ENCODE measurements at regions not wholly inside any gene's neighbourhood (a gene's known extent, or its start where the extent isn't known, plus 50 kb on each side); places are given as distances from the start of the nearest gene placed in this dataset.

DNA sequence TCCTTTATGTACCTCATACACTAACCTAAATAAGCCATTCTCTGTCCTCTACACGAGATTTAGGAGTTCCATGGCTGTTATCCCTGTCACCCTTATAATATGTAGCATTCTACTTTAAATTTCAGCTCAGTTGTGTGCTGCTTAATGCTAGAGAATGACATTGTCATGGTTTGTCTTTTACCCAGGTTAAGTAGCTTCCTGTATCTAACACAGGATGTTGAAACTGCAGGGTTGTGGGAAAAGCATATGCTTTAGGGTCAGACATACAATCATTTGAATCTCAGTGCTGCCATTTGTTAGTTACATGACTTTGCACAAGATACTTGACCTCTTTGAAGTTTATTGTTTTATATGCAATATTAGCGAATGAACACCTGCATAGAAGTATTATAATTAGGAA, 235.1 kb upstream of the CACNA2D1 start:
- Histone ChIP-seq H3K4me2 (ENCODE audit: low read length) (no peak overlapping the region), H3K4me3 (ENCODE audit: low read length) (no peak overlapping the region), H3K9ac (ENCODE audit: low read length) (no peak overlapping the region), H3K27me3 (ENCODE audit: insufficient read depth, low read depth, low read length) (no peaks in the 10 kb centered on the region), H3K27ac (ENCODE audit: low read length) (no peak overlapping the region), H3K9me3 (ENCODE audit: low read length) (no peaks in the 10 kb centered on the region), H2AFZ (ENCODE audit: low read depth, low read length) (no peak overlapping the region), H3K9me2 (ENCODE audit: insufficient read depth, low read length) (no peaks in the 10 kb centered on the region), H4K20me1 (ENCODE audit: insufficient read depth) (no peaks in the 10 kb centered on the region), H3K79me2 (replicated peaks; ENCODE audit: insufficient read depth, low read length) (no peaks in the 10 kb centered on the region), H3F3A (ENCODE audit: insufficient read depth, low read length, poor library complexity, severe bottlenecking) (no peaks in the 10 kb centered on the region), H3K36me3 (ENCODE audit: insufficient read depth, low read length) (no peaks in the 10 kb centered on the region)
- no peak for TF ChIP-seq RAD21 (conservative IDR thresholded peaks at IDR 0.05)
- no peak for TF ChIP-seq TAF1 (IDR thresholded peaks at IDR 0.05; ENCODE audit: low read depth)

- Histone ChIP-seq H3F3A (ENCODE audit: insufficient read depth, low read length, poor library complexity, severe bottlenecking) (no peaks in the 10 kb centered on the region), H3K9me2 (ENCODE audit: insufficient read depth, low read length) (no peaks in the 10 kb centered on the region), H2AFZ (ENCODE audit: low read depth, low read length) (no peak overlapping the region), H3K36me3 (ENCODE audit: insufficient read depth, low read length) (no peaks in the 10 kb centered on the region), H3K27me3 (ENCODE audit: insufficient read depth, low read depth, low read length) (no peaks in the 10 kb centered on the region), H3K4me3 (ENCODE audit: low read length) (no peak overlapping the region), H3K79me2 (replicated peaks; ENCODE audit: insufficient read depth, low read length) (no peaks in the 10 kb centered on the region), H3K27ac (ENCODE audit: low read length) (no peak overlapping the region), H3K9ac (ENCODE audit: low read length) (no peak overlapping the region), H3K9me3 (ENCODE audit: low read length) (no peaks in the 10 kb centered on the region), H4K20me1 (ENCODE audit: insufficient read depth) (no peaks in the 10 kb centered on the region), H3K4me2 (ENCODE audit: low read length) (no peak overlapping the region)
- TF ChIP-seq SMC3 (conservative IDR thresholded peaks at IDR 0.05; ENCODE audit: poor library complexity) (no peak), CTCF (IDR thresholded peaks at IDR 0.05; ENCODE audit: poor library complexity, severe bottlenecking) (no peak), EP300 (conservative IDR thresholded peaks at IDR 0.05; ENCODE audit: poor library complexity, severe bottlenecking) (no peak), EZH2 (IDR thresholded peaks at IDR 0.05; ENCODE audit: borderline replicate concordance, insufficient read depth, low read length, poor library complexity, severe bottlenecking) (no peak), RAD21 (conservative IDR thresholded peaks at IDR 0.05) (no peak), POLR2AphosphoS5 (IDR thresholded peaks at IDR 0.05) (no peak), TAF1 (IDR thresholded peaks at IDR 0.05; ENCODE audit: low read depth) (no peak), MXI1 (conservative IDR thresholded peaks at IDR 0.05; ENCODE audit: poor library complexity, severe bottlenecking) (no peak), REST (IDR thresholded peaks at IDR 0.05; ENCODE audit: borderline replicate concordance) (no peak)
These were observed 234.7 kb upstream of the CACNA2D1 start for GRCh38 chr7:82678259-82678658.

GRCh38 chr7:82677493-82677892, 233.9 kb upstream of the CACNA2D1 start:
- Histone ChIP-seq H3K79me2 (replicated peaks; ENCODE audit: insufficient read depth, low read length) (no peaks in the 10 kb centered on the region), H4K20me1 (ENCODE audit: insufficient read depth) (no peaks in the 10 kb centered on the region), H3K9me3 (ENCODE audit: low read length) (no peaks in the 10 kb centered on the region), H3K9ac (ENCODE audit: low read length) (no peak overlapping the region), H3K4me3 (ENCODE audit: low read length) (no peak overlapping the region), H3K4me2 (ENCODE audit: low read length) (no peak overlapping the region), H3K9me2 (ENCODE audit: insufficient read depth, low read length) (no peaks in the 10 kb centered on the region), H3F3A (ENCODE audit: insufficient read depth, low read length, poor library complexity, severe bottlenecking) (no peaks in the 10 kb centered on the region), H2AFZ (ENCODE audit: low read depth, low read length) (no peak overlapping the region), H3K27me3 (ENCODE audit: insufficient read depth, low read depth, low read length) (no peaks in the 10 kb centered on the region), H3K27ac (ENCODE audit: low read length) (no peak overlapping the region), H3K36me3 (ENCODE audit: insufficient read depth, low read length) (no peaks in the 10 kb centered on the region)
- TF ChIP-seq EP300 (conservative IDR thresholded peaks at IDR 0.05; ENCODE audit: poor library complexity, severe bottlenecking) (no peak), MXI1 (conservative IDR thresholded peaks at IDR 0.05; ENCODE audit: poor library complexity, severe bottlenecking) (no peak), CTCF (IDR thresholded peaks at IDR 0.05; ENCODE audit: poor library complexity, severe bottlenecking) (no peak), REST (IDR thresholded peaks at IDR 0.05; ENCODE audit: borderline replicate concordance) (no peak), SMC3 (conservative IDR thresholded peaks at IDR 0.05; ENCODE audit: poor library complexity) (no peak), EZH2 (IDR thresholded peaks at IDR 0.05; ENCODE audit: borderline replicate concordance, insufficient read depth, low read length, poor library complexity, severe bottlenecking) (no peak), POLR2AphosphoS5 (IDR thresholded peaks at IDR 0.05) (no peak), RAD21 (conservative IDR thresholded peaks at IDR 0.05) (no peak), TAF1 (IDR thresholded peaks at IDR 0.05; ENCODE audit: low read depth) (no peak)

Data from neural cell (in vitro differentiated cells).